Immature natural killer cell (primary cell): ENCODE measurements at regions not wholly inside any gene's neighbourhood (a gene's known extent, or its start where the extent isn't known, plus 50 kb on each side); places are given as distances from the start of the nearest gene placed in this dataset.

Source experiments
- DNase-seq, 3 donors: peaks; one replicate each; pipeline ENCODE4 v3.0.0; 2022; ENCODE audit warnings: mixed read lengths in 1 of 3
- H3K27ac Mint-ChIP-seq, 6 donors: one replicate each; pipeline ENCODE4 v1.8.0; 2020; ENCODE audit warnings: mixed read lengths in 6 of 6, mild to moderate bottlenecking in 5 of 6, inconsistent platforms in 4 of 6, moderate library complexity in 3 of 6
- H3K27me3 Mint-ChIP-seq, 3 donors: one replicate each; pipeline ENCODE4 v1.8.0; 2020 to 2021; ENCODE audit warnings: low read depth in 3 of 3, mild to moderate bottlenecking in 3 of 3, mixed read lengths in 3 of 3, moderate library complexity in 3 of 3, inconsistent platforms in 1 of 3
- H3K36me3 Mint-ChIP-seq, 3 donors: one replicate each; pipeline ENCODE4 v1.8.0; 2020; ENCODE audit warnings: mixed read lengths in 3 of 3, inconsistent platforms in 2 of 3, mild to moderate bottlenecking in 2 of 3
- H3K4me1 Mint-ChIP-seq, 2 donors: one replicate each; pipeline ENCODE4 v1.8.0; 2020; ENCODE audit warnings: inconsistent platforms in 2 of 2, mild to moderate bottlenecking in 2 of 2, mixed read lengths in 2 of 2, moderate library complexity in 1 of 2
- H3K4me3 Mint-ChIP-seq, 5 donors: one replicate each; pipeline ENCODE4 v1.8.0; 2020; ENCODE audit warnings: mild to moderate bottlenecking in 5 of 5, mixed read lengths in 5 of 5, inconsistent platforms in 3 of 5, moderate library complexity in 3 of 5
- H3K9me3 Mint-ChIP-seq, 6 donors: one replicate each; pipeline ENCODE4 v1.8.0; 2020; ENCODE audit warnings: mild to moderate bottlenecking in 6 of 6, mixed read lengths in 6 of 6, inconsistent platforms in 4 of 6, moderate library complexity in 3 of 6

- Mint-ChIP-seq H3K4me3 (no peak overlapping the region), H3K9me3 (peaks cover 0 to 2% (median 0%) of the 10 kb centered on the region in 6 donors), H3K4me1 (no peaks in the 10 kb centered on the region), H3K27ac (no peak overlapping the region), H3K27me3 (peaks cover 0 to 14% (median 13%) of the 10 kb centered on the region in 3 donors), H3K36me3 (no peaks in the 10 kb centered on the region)
- DNase-seq: no peak
These were observed 109.0 kb downstream of the ZNF518B start for GRCh38 chr4:10348241-10348640.

GRCh38 chr4:10347815-10348214 is 109.4 kb downstream of the ZNF518B start:
- Mint-ChIP-seq H3K4me1 (no peaks in the 10 kb centered on the region), H3K27me3 (peaks cover 0 to 16% (median 13%) of the 10 kb centered on the region in 3 donors), H3K4me3 (no peak overlapping the region)

GRCh38 chr4:10347281-10347795 is 109.9 kb downstream of the ZNF518B start:
- Mint-ChIP-seq H3K27me3 (peaks cover 0 to 16% (median 12%) of the 10 kb centered on the region in 3 donors), H3K4me3 (no peak overlapping the region), H3K4me1 (no peaks in the 10 kb centered on the region), H3K27ac (no peak overlapping the region), H3K9me3 (no peaks in the 10 kb centered on the region), H3K36me3 (no peaks in the 10 kb centered on the region)
- DNase-seq: no peak

More at GRCh38 chr4:10347815-10348214, 109.4 kb downstream of the ZNF518B start:
- Mint-ChIP-seq H3K36me3 (no peaks in the 10 kb centered on the region), H3K27ac (no peak overlapping the region), H3K9me3 (peaks cover 0 to 2% (median 0%) of the 10 kb centered on the region in 6 donors)
- no peak for DNase-seq

DNA sequence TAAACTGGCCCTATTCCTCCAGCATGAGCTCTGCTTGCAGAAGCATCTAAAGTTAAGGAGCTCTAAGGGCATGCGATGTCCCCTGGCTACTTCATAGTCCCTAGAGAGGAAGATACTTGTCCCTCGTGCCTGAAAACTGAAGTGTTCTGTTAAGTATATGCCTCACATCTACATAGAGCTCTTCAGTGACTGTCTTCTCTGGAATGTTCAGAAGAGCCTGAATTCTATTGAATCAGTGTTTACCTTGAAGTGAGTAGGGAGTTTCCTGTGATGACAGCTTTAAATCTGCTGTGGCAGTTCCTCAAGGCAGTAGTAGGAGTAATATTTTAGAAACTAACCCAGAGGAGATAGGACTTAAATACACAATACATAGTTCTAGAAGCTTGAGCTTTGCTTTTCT is 111.2 kb downstream of the ZNF518B start:
- no peak for DNase-seq
- H3K36me3 Mint-ChIP-seq: no peaks in the 10 kb centered on the region
- H3K4me1 Mint-ChIP-seq: no peaks in the 10 kb centered on the region
- no peak overlapping the region for H3K27ac Mint-ChIP-seq
- H3K4me3 Mint-ChIP-seq: no peak overlapping the region
- H3K9me3 Mint-ChIP-seq: no peaks in the 10 kb centered on the region
- peaks cover 0 to 14% (median 8%) of the 10 kb centered on the region in 3 donors for H3K27me3 Mint-ChIP-seq

GRCh38 chr4:10345381-10345784 is 111.8 kb downstream of the ZNF518B start:
- H3K27me3 Mint-ChIP-seq: peaks cover 0 to 13% (median 8%) of the 10 kb centered on the region in 3 donors
- no peak overlapping the region for H3K4me3 Mint-ChIP-seq
- no peaks in the 10 kb centered on the region for H3K9me3 Mint-ChIP-seq
- H3K36me3 Mint-ChIP-seq: no peaks in the 10 kb centered on the region
- DNase-seq: no peak
- H3K4me1 Mint-ChIP-seq: no peaks in the 10 kb centered on the region
- H3K27ac Mint-ChIP-seq: no peak overlapping the region

- Mint-ChIP-seq H3K36me3 (no peaks in the 10 kb centered on the region), H3K9me3 (no peaks in the 10 kb centered on the region), H3K27ac (no peak overlapping the region), H3K4me1 (no peaks in the 10 kb centered on the region), H3K27me3 (peaks cover 0 to 13% (median 8%) of the 10 kb centered on the region in 3 donors), H3K4me3 (no peak overlapping the region)
- no peak for DNase-seq
These were observed 112.4 kb downstream of the ZNF518B start for GRCh38 chr4:10344824-10345223.

- Mint-ChIP-seq H3K9me3 (no peaks in the 10 kb centered on the region), H3K27ac (no peak overlapping the region), H3K4me1 (no peaks in the 10 kb centered on the region), H3K27me3 (peaks cover 0 to 13% (median 8%) of the 10 kb centered on the region in 3 donors), H3K4me3 (no peak overlapping the region), H3K36me3 (no peaks in the 10 kb centered on the region)
- no peak for DNase-seq
These were observed 113.6 kb downstream of the ZNF518B start for GRCh38 chr4:10343656-10344055.

- Mint-ChIP-seq H3K4me1 (no peaks in the 10 kb centered on the region), H3K27me3 (peaks cover 0 to 13% (median 11%) of the 10 kb centered on the region in 3 donors), H3K9me3 (no peaks in the 10 kb centered on the region), H3K27ac (no peak overlapping the region), H3K36me3 (no peaks in the 10 kb centered on the region), H3K4me3 (no peak overlapping the region)
- no peak for DNase-seq
These were observed 114.4 kb downstream of the ZNF518B start for GRCh38 chr4:10342866-10343265.

GRCh38 chr4:10336471-10336870 is 120.8 kb downstream of the ZNF518B start:
- no peaks in the 10 kb centered on the region for H3K36me3 Mint-ChIP-seq
- peaks cover 1 to 9% (median 5%) of the 10 kb centered on the region in 3 donors for H3K27me3 Mint-ChIP-seq
- H3K4me1 Mint-ChIP-seq: no peaks in the 10 kb centered on the region
- no peak for DNase-seq
- no peak overlapping the region for H3K4me3 Mint-ChIP-seq
- H3K27ac Mint-ChIP-seq: no peak overlapping the region
- peaks cover 0 to 3% (median 0%) of the 10 kb centered on the region in 6 donors for H3K9me3 Mint-ChIP-seq

- no peak for DNase-seq
- peaks cover 0 to 3% (median 0%) of the 10 kb centered on the region in 6 donors for H3K9me3 Mint-ChIP-seq
- no peak overlapping the region for H3K27ac Mint-ChIP-seq
- peaks cover 1 to 9% (median 5%) of the 10 kb centered on the region in 3 donors for H3K27me3 Mint-ChIP-seq
- H3K4me3 Mint-ChIP-seq: no peak overlapping the region
- no peaks in the 10 kb centered on the region for H3K4me1 Mint-ChIP-seq
- no peaks in the 10 kb centered on the region for H3K36me3 Mint-ChIP-seq
These were observed 122.2 kb downstream of the ZNF518B start for GRCh38 chr4:10335050-10335449.

- no peak for DNase-seq
- no peak overlapping the region for H3K27ac Mint-ChIP-seq
- H3K36me3 Mint-ChIP-seq: no peaks in the 10 kb centered on the region
- H3K4me1 Mint-ChIP-seq: no peaks in the 10 kb centered on the region
- no peak overlapping the region for H3K4me3 Mint-ChIP-seq
- H3K27me3 Mint-ChIP-seq: peaks cover 1 to 9% (median 5%) of the 10 kb centered on the region in 3 donors
- H3K9me3 Mint-ChIP-seq: peaks cover 0 to 3% (median 0%) of the 10 kb centered on the region in 6 donors
These were observed 122.7 kb downstream of the ZNF518B start for GRCh38 chr4:10334506-10335028.

- H3K27me3 Mint-ChIP-seq: peaks cover 1 to 9% (median 5%) of the 10 kb centered on the region in 3 donors
- H3K36me3 Mint-ChIP-seq: no peaks in the 10 kb centered on the region
- DNase-seq: no peak
- no peak overlapping the region for H3K27ac Mint-ChIP-seq
- H3K4me1 Mint-ChIP-seq: no peaks in the 10 kb centered on the region
- no peak overlapping the region for H3K4me3 Mint-ChIP-seq
- peaks cover 0 to 3% (median 0%) of the 10 kb centered on the region in 6 donors for H3K9me3 Mint-ChIP-seq
These were observed 123.3 kb downstream of the ZNF518B start for GRCh38 chr4:10333942-10334341.

DNA sequence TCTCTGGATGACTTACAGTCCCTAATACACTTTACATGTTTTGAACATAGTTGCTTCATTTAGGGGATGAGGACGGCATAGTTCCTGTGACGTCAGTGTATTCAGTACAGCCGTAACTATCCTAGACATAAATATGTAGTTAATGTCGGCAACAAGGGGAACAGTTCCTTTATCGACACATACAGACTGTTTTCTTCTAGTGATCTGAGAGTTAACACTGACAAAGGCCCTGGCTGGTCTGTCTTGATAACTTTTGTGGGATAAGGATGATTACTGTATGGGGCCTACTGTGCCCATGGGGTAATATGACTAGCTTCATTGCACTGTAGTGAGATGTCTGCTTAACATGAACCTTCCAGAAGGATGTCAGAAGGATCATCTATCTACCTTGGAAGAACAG is 131.2 kb downstream of the ZNF518B start:
- no peak overlapping the region for H3K27ac Mint-ChIP-seq
- peaks cover 0 to 4% (median 2%) of the 10 kb centered on the region in 3 donors for H3K27me3 Mint-ChIP-seq
- DNase-seq: no peak
- no peak overlapping the region for H3K4me3 Mint-ChIP-seq
- no peaks in the 10 kb centered on the region for H3K4me1 Mint-ChIP-seq
- peaks cover 0 to 2% (median 0%) of the 10 kb centered on the region in 6 donors for H3K9me3 Mint-ChIP-seq
- H3K36me3 Mint-ChIP-seq: no peaks in the 10 kb centered on the region

DNA sequence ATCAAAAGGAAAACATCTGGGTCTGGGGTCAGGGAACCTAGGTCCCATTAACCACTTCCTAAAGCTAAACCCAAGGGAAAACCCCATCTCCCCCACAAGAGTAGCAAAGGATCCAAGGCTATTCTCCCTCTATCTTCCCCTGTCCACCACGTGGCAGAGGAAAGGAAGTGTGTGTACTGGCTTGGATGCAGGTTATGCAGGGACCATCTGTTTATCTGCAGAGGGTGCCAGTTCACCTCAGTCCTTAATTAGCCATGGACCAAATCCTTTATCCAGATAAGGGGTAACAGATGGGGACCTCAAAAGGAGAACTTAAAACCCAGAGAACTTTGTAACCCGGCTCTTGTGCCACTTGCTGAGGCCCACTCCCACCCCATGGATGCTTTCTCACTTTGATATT is 135.3 kb downstream of the ZNF518B start:
- Mint-ChIP-seq H3K4me1 (no peaks in the 10 kb centered on the region), H3K27ac (no peak overlapping the region), H3K9me3 (peaks cover 0 to 2% (median 0%) of the 10 kb centered on the region in 6 donors), H3K27me3 (peaks cover 0 to 4% (median 3%) of the 10 kb centered on the region in 3 donors), H3K4me3 (no peak overlapping the region), H3K36me3 (no peaks in the 10 kb centered on the region)
- no peak for DNase-seq

GRCh38 chr4:10320130-10320529 is 137.1 kb downstream of the ZNF518B start:
- no peaks in the 10 kb centered on the region for H3K4me1 Mint-ChIP-seq
- no peaks in the 10 kb centered on the region for H3K36me3 Mint-ChIP-seq
- H3K9me3 Mint-ChIP-seq: peaks cover 0 to 2% (median 0%) of the 10 kb centered on the region in 6 donors
- H3K4me3 Mint-ChIP-seq: no peak overlapping the region
- H3K27me3 Mint-ChIP-seq: peaks cover 0 to 2% (median 0%) of the 10 kb centered on the region in 3 donors
- no peak overlapping the region for H3K27ac Mint-ChIP-seq
- DNase-seq: no peak
